OCI-LY7 (cell line): ENCODE measurements at regions not wholly inside any gene's neighbourhood (a gene's known extent, or its start where the extent isn't known, plus 50 kb on each side); places are given as distances from the start of the nearest gene placed in this dataset.

Source experiments
- BruUV-seq: library from RNA; stranded (reverse); fragments of 400-500 nt; replicated peaks from 2 replicates; lab custom pipeline; 2021; lab: Mats Ljungman, UMichigan
- CTCF ChIA-PET: fragments of 300-600 bp; sonication (Branson Sonifier 250); formaldehyde crosslinking; loops from one replicate; lab custom pipeline; 2022; ENCODE audit warnings: antibody characterized with exemption; ENCODE audit not compliant: unreplicated experiment; lab: Charles Lee
- POLR2A ChIA-PET: fragments of 300-600 bp; sonication (Branson Sonifier 250); formaldehyde crosslinking; loops from one replicate; lab custom pipeline; 2022; ENCODE audit warnings: antibody characterized with exemption; lab: Charles Lee
- DNase-seq: peaks from one replicate; pipeline ENCODE4 v3.0.0-alpha.2; 2015; ENCODE audit warnings: low spot score
- H2AFZ ChIP-seq: fragments of 200-600 bp; sonication (generic), shearing (Covaris generic); 2 replicates; pipeline ENCODE4 v1.6.1; 2014; ENCODE audit warnings: mild to moderate bottlenecking, antibody characterized with exemption, low read length, moderate library complexity
- H3K27ac ChIP-seq: fragments of 200-600 bp; sonication (generic); 2 replicates; pipeline ENCODE4 v1.5.1; 2014; ENCODE audit warnings: mixed run types, low read depth, mild to moderate bottlenecking, moderate library complexity, low read length, inconsistent platforms; ENCODE audit not compliant: poor library complexity, severe bottlenecking
- H3K36me3 ChIP-seq: fragments of 200-600 bp; sonication (generic); 2 replicates; pipeline ENCODE4 v1.6.1; 2014; ENCODE audit warnings: mild to moderate bottlenecking, antibody characterized with exemption, low read length, moderate library complexity, mixed read lengths; ENCODE audit not compliant: insufficient read depth
- H3K4me1 ChIP-seq: fragments of 200-600 bp; sonication (generic); 2 replicates; pipeline ENCODE4 v1.5.1; 2014; ENCODE audit warnings: mild to moderate bottlenecking, low read length; ENCODE audit not compliant: insufficient read depth, poor library complexity, severe bottlenecking
- H3K4me2 ChIP-seq: fragments of 200-600 bp; sonication (generic); 2 replicates; pipeline ENCODE4 v1.6.1; 2014; ENCODE audit warnings: mild to moderate bottlenecking, low read length
- H3K4me3 ChIP-seq: fragments of 200-600 bp; sonication (generic); 2 replicates; pipeline ENCODE4 v1.5.1; 2014; ENCODE audit warnings: mild to moderate bottlenecking, low read depth, low read length; ENCODE audit not compliant: poor library complexity, severe bottlenecking
- H3K79me2 ChIP-seq: fragments of 200-600 bp; sonication (generic); 2 replicates; pipeline ENCODE4 v1.6.1; 2016; ENCODE audit warnings: low read depth, mild to moderate bottlenecking, low read length, moderate library complexity, mixed read lengths; ENCODE audit not compliant: insufficient read depth
- H3K9me2 ChIP-seq: fragments of 200-600 bp; sonication (generic); 2 replicates; pipeline ENCODE4 v1.6.1; 2016; ENCODE audit warnings: mild to moderate bottlenecking, low read length, mixed read lengths; ENCODE audit not compliant: insufficient read depth
- H3K9me3 ChIP-seq: fragments of 200-600 bp; sonication (generic); 2 replicates; pipeline ENCODE4 v1.6.1; 2014; ENCODE audit warnings: mild to moderate bottlenecking, mixed run types, low read length, mixed read lengths
- H4K20me1 ChIP-seq: fragments of 200-600 bp; sonication (generic); 2 replicates; pipeline ENCODE4 v1.6.1; 2014; ENCODE audit warnings: mild to moderate bottlenecking, antibody characterized with exemption, low read length, moderate library complexity, mixed read lengths; ENCODE audit not compliant: insufficient read depth
- EZH2phosphoT487 ChIP-seq: fragments of 200-600 bp; sonication (generic); IDR thresholded peaks from 2 replicates; pipeline ENCODE4 v1.6.1; 2018; ENCODE audit warnings: low read depth, borderline replicate concordance, mild to moderate bottlenecking, mixed run types, antibody characterized with exemption, low read length, moderate library complexity, mixed read lengths
- intact Hi-C: fragments of 100-400 bp; cut with micrococcal nuclease; formaldehyde crosslinking; loops from one replicate; pipeline ENCODE4 v1.10.0; 2022; ENCODE audit not compliant: unreplicated experiment
- TF ChIP-seq, protein P1 (sequence below): fragments of 200-600 bp; sonication (generic); conservative IDR thresholded peaks from 2 replicates; pipeline ENCODE4 v1.5.1; 2014; ENCODE audit warnings: mild to moderate bottlenecking, antibody characterized with exemption, low read length, moderate library complexity, mixed read lengths

DNA sequence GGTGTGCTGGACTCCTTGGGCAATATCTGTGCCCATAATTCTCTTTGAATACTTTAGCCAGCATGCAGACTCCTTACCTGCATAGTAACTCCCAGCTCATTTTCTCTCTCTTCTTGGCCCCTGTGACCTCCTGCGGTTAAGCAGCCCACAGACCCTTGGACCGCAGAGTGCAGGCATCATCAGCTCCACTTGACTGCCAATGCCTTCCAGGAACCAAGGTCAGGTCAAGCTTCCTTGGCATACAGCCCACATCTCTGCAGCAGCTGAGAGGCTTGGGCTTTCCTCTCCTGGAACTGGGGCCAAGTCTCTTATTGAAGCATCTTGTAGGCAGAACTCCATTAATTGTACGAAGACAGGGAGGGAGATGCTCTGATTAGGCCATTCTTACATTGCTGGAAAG, 130.1 kb upstream of the PIEZO2 start:
- no peaks in the 10 kb centered on the region for H3K36me3 ChIP-seq
- no peaks in the 10 kb centered on the region for H3K9me2 ChIP-seq
- H3K4me3 ChIP-seq: no peak overlapping the region
- H3K4me2 ChIP-seq: no peak overlapping the region
- H4K20me1 ChIP-seq: no peaks in the 10 kb centered on the region
- no peaks in the 10 kb centered on the region for H3K9me3 ChIP-seq
- no peaks in the 10 kb centered on the region for H3K79me2 ChIP-seq
- intact Hi-C loops: no loop called here
- ChIA-PET POLR2A (interaction anchor here (0.7 kb wide), 1 partner anchor 29 kb away, joined by 3 read pairs; no protein-coding TSS in a partner anchor), CTCF (no interaction called here)
- DNase-seq: no peak
- H2AFZ ChIP-seq: no peak overlapping the region
- H3K4me1 ChIP-seq: no peaks in the 10 kb centered on the region
- TF ChIP-seq, protein P1, sequence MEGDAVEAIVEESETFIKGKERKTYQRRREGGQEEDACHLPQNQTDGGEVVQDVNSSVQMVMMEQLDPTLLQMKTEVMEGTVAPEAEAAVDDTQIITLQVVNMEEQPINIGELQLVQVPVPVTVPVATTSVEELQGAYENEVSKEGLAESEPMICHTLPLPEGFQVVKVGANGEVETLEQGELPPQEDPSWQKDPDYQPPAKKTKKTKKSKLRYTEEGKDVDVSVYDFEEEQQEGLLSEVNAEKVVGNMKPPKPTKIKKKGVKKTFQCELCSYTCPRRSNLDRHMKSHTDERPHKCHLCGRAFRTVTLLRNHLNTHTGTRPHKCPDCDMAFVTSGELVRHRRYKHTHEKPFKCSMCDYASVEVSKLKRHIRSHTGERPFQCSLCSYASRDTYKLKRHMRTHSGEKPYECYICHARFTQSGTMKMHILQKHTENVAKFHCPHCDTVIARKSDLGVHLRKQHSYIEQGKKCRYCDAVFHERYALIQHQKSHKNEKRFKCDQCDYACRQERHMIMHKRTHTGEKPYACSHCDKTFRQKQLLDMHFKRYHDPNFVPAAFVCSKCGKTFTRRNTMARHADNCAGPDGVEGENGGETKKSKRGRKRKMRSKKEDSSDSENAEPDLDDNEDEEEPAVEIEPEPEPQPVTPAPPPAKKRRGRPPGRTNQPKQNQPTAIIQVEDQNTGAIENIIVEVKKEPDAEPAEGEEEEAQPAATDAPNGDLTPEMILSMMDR: no peak
- no peak overlapping the region for H3K27ac ChIP-seq
- BruUV-seq: no TSS peak

DNA sequence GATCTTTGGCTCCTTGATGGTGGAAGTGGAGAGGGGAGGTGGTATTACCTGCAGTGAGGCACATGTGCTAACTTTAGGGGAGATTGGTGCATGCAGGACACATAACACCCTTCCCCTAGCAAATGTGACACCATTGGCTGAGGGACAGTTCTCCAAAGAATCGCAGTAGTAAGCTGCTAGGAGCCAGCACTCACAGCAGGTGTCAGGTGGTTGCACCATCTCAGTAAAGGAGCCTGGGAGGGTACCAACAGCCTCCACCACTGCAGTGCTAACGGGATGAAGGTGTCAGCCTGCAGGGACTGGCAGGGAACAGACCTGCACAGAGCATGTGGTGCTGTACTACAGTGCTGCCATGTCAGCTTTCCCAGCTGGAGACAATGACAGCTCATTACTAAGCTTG, 127.3 kb upstream of the PIEZO2 start:
- DNase-seq: no peak
- no peaks in the 10 kb centered on the region for H3K9me2 ChIP-seq
- intact Hi-C loops: no loop called here
- no peak for TF ChIP-seq EZH2phosphoT487
- peaks cover 5% of the 10 kb centered on the region for H3K4me1 ChIP-seq
- H3K36me3 ChIP-seq: no peaks in the 10 kb centered on the region
- no TSS peak for BruUV-seq
- ChIA-PET POLR2A (no interaction called here), CTCF (no interaction called here)
- H4K20me1 ChIP-seq: no peaks in the 10 kb centered on the region
- no peaks in the 10 kb centered on the region for H3K79me2 ChIP-seq
- no peak overlapping the region for H3K4me3 ChIP-seq
- no peak overlapping the region for H2AFZ ChIP-seq
- no peak overlapping the region for H3K4me2 ChIP-seq
- H3K9me3 ChIP-seq: no peaks in the 10 kb centered on the region
- no peak overlapping the region for H3K27ac ChIP-seq

DNA sequence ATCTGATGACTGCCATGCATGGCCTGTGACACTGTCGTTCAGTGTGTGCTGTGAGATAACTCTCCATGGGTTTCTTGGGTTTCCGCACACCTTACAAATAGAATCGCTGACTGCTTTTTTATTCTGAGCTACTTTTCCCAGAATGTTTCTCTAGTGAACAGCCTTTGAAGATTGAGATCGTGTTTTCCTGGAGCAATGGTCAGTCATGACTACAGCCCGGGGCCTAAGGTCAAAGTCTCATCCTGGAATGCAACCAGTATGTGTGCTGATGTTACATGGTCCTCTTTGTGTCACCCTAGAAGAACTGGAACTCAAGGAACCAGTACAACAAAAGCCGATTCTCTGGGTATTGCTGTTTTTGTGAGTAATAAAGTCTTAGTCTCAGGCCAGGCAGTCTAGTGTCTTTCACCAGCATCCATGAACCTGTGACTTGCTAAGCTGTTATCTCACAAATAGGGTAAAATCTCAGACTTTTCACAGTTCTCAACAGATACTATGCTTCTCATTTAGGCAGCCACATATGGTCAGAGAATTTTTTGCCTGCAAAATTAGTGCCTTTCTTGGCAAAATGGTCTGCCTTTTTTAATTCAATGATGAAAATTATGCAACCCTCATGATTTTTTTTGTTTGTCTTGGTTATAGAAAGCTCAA, 124.9 kb upstream of the PIEZO2 start:
- ChIA-PET POLR2A (interaction anchor here (0.6 to 0.7 kb wide), 2 partner anchors 97 to 446 kb away, joined by 3 to 5 read pairs; no protein-coding TSS in a partner anchor), CTCF (interaction anchor here (0.6 kb wide), 1 partner anchor 715 kb away, joined by 3 read pairs; no protein-coding TSS in a partner anchor)
- Histone ChIP-seq H3K4me3 (no peak overlapping the region), H3K79me2 (no peaks in the 10 kb centered on the region), H3K4me1 (peaks cover 5% of the 10 kb centered on the region), H3K27ac (no peak overlapping the region), H3K9me3 (no peaks in the 10 kb centered on the region), H3K4me2 (no peak overlapping the region), H4K20me1 (no peaks in the 10 kb centered on the region), H3K9me2 (no peaks in the 10 kb centered on the region), H2AFZ (no peak overlapping the region), H3K36me3 (no peaks in the 10 kb centered on the region)
- TF ChIP-seq, protein P1: no peak
- no peak for TF ChIP-seq EZH2phosphoT487
- no TSS peak for BruUV-seq
- intact Hi-C loops: no loop called here
- DNase-seq: no peak
